Islet of Langerhans (tissue), 1 donor: ENCODE measurements at regions not wholly inside any gene's neighbourhood (a gene's known extent, or its start where the extent isn't known, plus 50 kb on each side); places are given as distances from the start of the nearest gene placed in this dataset.

ENCODE experiments used
- FAIRE-seq: peaks from one replicate; lab custom pipeline; 2011; peaks lifted over from hg19 to GRCh38; lab: Jason Lieb, UNC

- no peak for FAIRE-seq
These were observed 514.1 kb upstream of the LARGE1 start for GRCh38 chr22:34434371-34434770.

- FAIRE-seq: no peak
These were observed 516.9 kb upstream of the LARGE1 start for GRCh38 chr22:34437140-34437539.

- FAIRE-seq: no peak
These were observed 534.3 kb upstream of the LARGE1 start for GRCh38 chr22:34454598-34454997.

GRCh38 chr22:34462795-34463194 lies 542.5 kb upstream of the LARGE1 start:
- no peak for FAIRE-seq

- no peak for FAIRE-seq
These were observed 555.6 kb upstream of the LARGE1 start for GRCh38 chr22:34475886-34476285.

- no peak for FAIRE-seq
These were observed 556.5 kb upstream of the LARGE1 start for GRCh38 chr22:34476762-34477161.

- no peak for FAIRE-seq
These were observed 560.8 kb upstream of the LARGE1 start for GRCh38 chr22:34481090-34481489.

- FAIRE-seq: no peak
These were observed 566.1 kb upstream of the LARGE1 start for GRCh38 chr22:34486381-34486780.

GRCh38 chr22:34489861-34490260 lies 569.6 kb upstream of the LARGE1 start:
- FAIRE-seq: no peak

GRCh38 chr22:34490886-34491285 lies 570.6 kb upstream of the LARGE1 start:
- FAIRE-seq: no peak

GRCh38 chr22:34493486-34493885 lies 572.5 kb upstream of the ISX start:
- no peak for FAIRE-seq

- no peak for FAIRE-seq
These were observed 564.5 kb upstream of the ISX start for GRCh38 chr22:34501366-34501965.

GRCh38 chr22:34502821-34503220 lies 563.1 kb upstream of the ISX start:
- FAIRE-seq: no peak

- no peak for FAIRE-seq
These were observed 557.2 kb upstream of the ISX start for GRCh38 chr22:34508797-34509196.

- no peak for FAIRE-seq
These were observed 539.3 kb upstream of the ISX start for GRCh38 chr22:34526681-34527080.

- FAIRE-seq: no peak
These were observed 531.9 kb upstream of the ISX start for GRCh38 chr22:34534101-34534500.

GRCh38 chr22:34567367-34567766 lies 498.6 kb upstream of the ISX start:
- FAIRE-seq: no peak

- no peak for FAIRE-seq
These were observed 495.6 kb upstream of the ISX start for GRCh38 chr22:34570408-34570807.

GRCh38 chr22:34579519-34579918 lies 486.4 kb upstream of the ISX start:
- no peak for FAIRE-seq

- no peak for FAIRE-seq
These were observed 478.3 kb upstream of the ISX start for GRCh38 chr22:34587357-34588356.

- no peak for FAIRE-seq
These were observed 476.9 kb upstream of the ISX start for GRCh38 chr22:34588871-34589545.

GRCh38 chr22:34592123-34592740 lies 473.7 kb upstream of the ISX start:
- no peak for FAIRE-seq

GRCh38 chr22:34599567-34599966 lies 466.4 kb upstream of the ISX start:
- FAIRE-seq: no peak
